ENCODE measurements at regions not wholly inside any gene's neighbourhood (a gene's known extent, or its start where the extent isn't known, plus 50 kb on each side); places are given as distances from the start of the nearest gene placed in this dataset.

- Mint-ChIP-seq H3K36me3 (ENCODE audit: low read depth) (no peaks in the 10 kb centered on the region), H3K4me1 (peaks cover 11% of the 10 kb centered on the region)
- POLR2A ChIA-PET = no interaction called here
Observed at GRCh38 chr5:107291866-107292265, 378.9 kb downstream of the EFNA5 start.

DNA sequence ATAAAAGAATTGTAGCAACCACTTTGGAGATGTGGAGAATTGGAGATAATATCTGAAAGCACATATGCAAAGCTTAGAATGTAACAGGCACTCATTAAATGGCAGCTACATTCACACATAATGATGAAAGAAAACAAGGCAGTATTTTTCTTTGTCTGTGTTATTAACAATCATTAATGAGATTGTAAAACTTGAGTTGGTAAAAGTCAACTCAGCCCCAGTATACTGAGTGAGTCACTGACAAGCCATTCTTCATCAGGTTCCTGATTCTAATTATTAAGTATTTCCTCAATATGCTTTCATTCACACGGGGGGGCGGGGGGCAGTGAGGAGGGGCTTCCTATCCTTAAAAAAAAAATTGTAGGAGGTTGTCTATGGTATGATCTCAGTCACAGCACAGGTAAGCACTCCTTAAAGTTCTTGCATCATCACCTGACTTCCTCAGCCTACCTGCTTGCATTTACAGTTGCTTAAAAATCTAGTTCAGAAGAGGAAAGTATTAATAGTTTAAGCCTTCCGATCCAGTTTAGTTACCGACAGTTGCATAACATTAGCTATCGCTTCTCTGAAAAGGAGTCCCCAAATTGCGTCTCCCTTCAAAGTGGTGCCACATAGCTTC, 379.8 kb downstream of the EFNA5 start:
- DNase-seq = no peak
- H3K9me3 Mint-ChIP-seq (ENCODE audit: low read depth) = no peaks in the 10 kb centered on the region
- H3K4me3 Mint-ChIP-seq = no peak overlapping the region
- no peaks in the 10 kb centered on the region for H3K36me3 Mint-ChIP-seq (ENCODE audit: low read depth)
- H3K4me1 Mint-ChIP-seq = peaks cover 11% of the 10 kb centered on the region
- CTCF ChIA-PET = no interaction called here
- POLR2A ChIA-PET = no interaction called here
- H3K27ac Mint-ChIP-seq = no peak overlapping the region
- no peak for ATAC-seq
- H3K27me3 Mint-ChIP-seq = peaks cover 26% of the 10 kb centered on the region
- intact Hi-C loops (cut with DNase I, micrococcal nuclease) = no loop called here

More at GRCh38 chr5:107291866-107292265, 378.9 kb downstream of the EFNA5 start:
- no peak for ATAC-seq
- H3K9me3 Mint-ChIP-seq (ENCODE audit: low read depth) = no peaks in the 10 kb centered on the region
- H3K4me3 Mint-ChIP-seq = no peak overlapping the region
- DNase-seq = no peak
- H3K27me3 Mint-ChIP-seq = peaks cover 26% of the 10 kb centered on the region
- no peak overlapping the region for H3K27ac Mint-ChIP-seq
- intact Hi-C loops (cut with DNase I, micrococcal nuclease) = no loop called here
- CTCF ChIA-PET = no interaction called here

DNA sequence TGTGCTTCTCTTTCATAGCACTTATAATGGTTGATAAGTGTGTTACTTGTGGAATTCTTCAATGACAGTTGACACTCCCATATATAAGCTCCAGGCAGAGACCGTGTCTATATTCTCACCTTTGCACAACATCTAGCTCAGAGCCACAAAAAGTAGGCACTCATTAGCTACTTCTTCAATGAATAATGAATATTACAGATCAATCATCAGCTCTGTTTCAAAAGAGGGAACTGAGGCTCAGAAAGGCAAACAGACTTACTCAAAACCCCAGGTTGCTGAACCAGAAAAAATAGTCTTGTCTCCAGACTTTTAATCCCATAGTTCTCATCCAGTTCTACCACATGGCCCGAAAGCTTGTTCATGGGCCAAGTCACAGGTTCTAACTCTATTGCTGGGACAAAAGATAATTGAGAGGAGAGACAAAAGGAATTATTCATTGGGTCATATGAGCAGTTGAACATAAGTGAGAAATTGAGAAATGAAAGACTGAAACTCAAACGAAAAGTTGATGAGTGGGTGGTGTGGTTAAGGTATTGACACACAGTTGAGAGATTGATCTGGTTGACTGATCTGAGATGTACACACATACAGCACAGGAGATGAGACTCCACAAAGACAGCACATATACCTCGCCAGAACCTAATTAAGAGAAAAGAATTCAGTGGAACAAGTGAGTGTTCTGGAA, 381.6 kb downstream of the EFNA5 start:
- Mint-ChIP-seq H3K27me3 (peaks cover 22% of the 10 kb centered on the region), H3K4me1 (peaks cover 11% of the 10 kb centered on the region), H3K27ac (no peak overlapping the region), H3K4me3 (no peak overlapping the region), H3K9me3 (ENCODE audit: low read depth) (no peaks in the 10 kb centered on the region), H3K36me3 (ENCODE audit: low read depth) (no peaks in the 10 kb centered on the region)
- ATAC-seq (peak; percentile 95), DNase-seq (peak; percentile 11)
- intact Hi-C loops (cut with DNase I, micrococcal nuclease) = loop anchor here (1.0 to 5.0 kb wide), 3 partner anchors 26 to 198 kb away; no protein-coding TSS in a partner anchor
- ChIA-PET CTCF (no interaction called here), POLR2A (no interaction called here)

GRCh38 chr5:107286447-107287098, 384.2 kb downstream of the EFNA5 start:
- no peak for ATAC-seq
- H3K27ac Mint-ChIP-seq = no peak overlapping the region
- no peaks in the 10 kb centered on the region for H3K9me3 Mint-ChIP-seq (ENCODE audit: low read depth)
- H3K4me1 Mint-ChIP-seq = peaks cover 11% of the 10 kb centered on the region
- no peaks in the 10 kb centered on the region for H3K36me3 Mint-ChIP-seq (ENCODE audit: low read depth)
- H3K27me3 Mint-ChIP-seq = peaks cover 22% of the 10 kb centered on the region
- intact Hi-C loops (cut with DNase I, micrococcal nuclease) = loop anchor here in 1 of 2 experiments (5.0 kb wide), 1 partner anchor 201 kb away; no protein-coding TSS in a partner anchor
- no peak overlapping the region for H3K4me3 Mint-ChIP-seq
- POLR2A ChIA-PET = no interaction called here
- no peak for DNase-seq
- CTCF ChIA-PET = no interaction called here

DNA sequence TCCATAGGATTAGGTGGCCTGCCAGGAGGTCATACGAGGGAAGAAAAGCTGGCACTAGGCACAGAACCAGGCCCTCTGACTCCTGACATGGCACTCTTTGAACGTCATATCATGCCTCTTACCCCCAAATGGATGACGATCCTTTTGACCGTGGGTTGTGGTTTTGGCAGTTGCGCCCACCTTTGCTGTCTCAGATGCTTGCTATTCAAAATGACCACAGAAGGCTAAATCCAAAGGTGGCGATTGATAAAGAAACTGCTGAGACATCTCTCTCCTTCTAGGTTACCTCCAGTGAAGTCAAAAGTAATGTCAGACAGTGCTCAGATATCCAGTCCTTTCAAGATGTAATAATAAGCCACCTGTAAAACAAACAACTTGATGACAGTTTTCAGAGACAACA, 385.0 kb downstream of the EFNA5 start:
- CTCF ChIA-PET = interaction anchor here (0.7 kb wide), 1 partner anchor 10 kb away, joined by 3 read pairs; no protein-coding TSS in a partner anchor
- ATAC-seq (peak; percentile 52), DNase-seq (peak; percentile 54)
- Mint-ChIP-seq H3K27me3 (peaks cover 18% of the 10 kb centered on the region), H3K27ac (no peak overlapping the region), H3K4me3 (no peak overlapping the region), H3K36me3 (ENCODE audit: low read depth) (no peaks in the 10 kb centered on the region), H3K9me3 (ENCODE audit: low read depth) (no peaks in the 10 kb centered on the region), H3K4me1 (peaks cover 11% of the 10 kb centered on the region)
- intact Hi-C loops (cut with DNase I, micrococcal nuclease) = loop anchor here in 1 of 2 experiments (5.0 kb wide), 1 partner anchor 202 kb away; no protein-coding TSS in a partner anchor
- POLR2A ChIA-PET = no interaction called here

GRCh38 chr5:107284822-107285525, 385.8 kb downstream of the EFNA5 start:
- intact Hi-C loops (cut with DNase I, micrococcal nuclease) = loop anchor here in 1 of 2 experiments (5.0 kb wide), 1 partner anchor 202 kb away; no protein-coding TSS in a partner anchor
- no peaks in the 10 kb centered on the region for H3K36me3 Mint-ChIP-seq (ENCODE audit: low read depth)
- POLR2A ChIA-PET = no interaction called here

DNA sequence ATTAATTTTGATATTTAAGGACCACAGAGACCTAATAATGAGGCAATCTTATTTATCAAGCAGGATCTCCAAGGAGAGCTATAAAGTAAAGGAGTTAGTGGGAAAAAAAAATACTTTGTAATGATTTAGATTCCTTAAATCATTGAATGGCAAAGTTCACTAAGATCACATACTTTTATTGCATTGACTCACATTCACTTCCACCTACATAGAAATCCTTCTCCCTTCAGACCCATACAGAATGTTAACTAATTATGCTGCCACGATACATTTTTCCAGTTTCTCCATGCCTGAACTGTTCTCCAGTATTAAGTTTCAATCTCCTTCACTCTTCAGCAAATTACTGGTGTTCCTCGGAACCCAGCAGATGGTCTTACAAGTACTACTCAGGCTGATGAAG, 388.7 kb downstream of the EFNA5 start:
- peaks cover 8% of the 10 kb centered on the region for H3K27me3 Mint-ChIP-seq
- H3K4me1 Mint-ChIP-seq = no peaks in the 10 kb centered on the region
- intact Hi-C loops (cut with DNase I, micrococcal nuclease) = no loop called here
- no peak overlapping the region for H3K4me3 Mint-ChIP-seq
- POLR2A ChIA-PET = no interaction called here
- H3K36me3 Mint-ChIP-seq (ENCODE audit: low read depth) = no peaks in the 10 kb centered on the region
- no peak for DNase-seq
- no peak for ATAC-seq
- CTCF ChIA-PET = no interaction called here
- H3K27ac Mint-ChIP-seq = no peak overlapping the region
- H3K9me3 Mint-ChIP-seq (ENCODE audit: low read depth) = no peaks in the 10 kb centered on the region

More at GRCh38 chr5:107284822-107285525, 385.8 kb downstream of the EFNA5 start:
- ATAC-seq = no peak
- CTCF ChIA-PET = interaction anchor here (0.7 kb wide), 1 partner anchor 11 kb away, joined by 3 read pairs; no protein-coding TSS in a partner anchor
- Mint-ChIP-seq H3K9me3 (ENCODE audit: low read depth) (no peaks in the 10 kb centered on the region), H3K27ac (no peak overlapping the region), H3K4me1 (peaks cover 11% of the 10 kb centered on the region), H3K27me3 (peaks cover 18% of the 10 kb centered on the region), H3K4me3 (no peak overlapping the region)
- no peak for DNase-seq

GRCh38 chr5:107278774-107279173, 392.0 kb downstream of the EFNA5 start:
- H3K4me1 Mint-ChIP-seq = no peaks in the 10 kb centered on the region
- no peak overlapping the region for H3K27ac Mint-ChIP-seq
- ChIA-PET POLR2A (no interaction called here), CTCF (interaction anchor here (1.5 kb wide), 1 partner anchor 43 kb away, joined by 3 read pairs; no protein-coding TSS in a partner anchor)
- H3K9me3 Mint-ChIP-seq (ENCODE audit: low read depth) = no peaks in the 10 kb centered on the region
- peaks cover 12% of the 10 kb centered on the region for H3K27me3 Mint-ChIP-seq
- H3K4me3 Mint-ChIP-seq = no peak overlapping the region
- intact Hi-C loops (cut with DNase I, micrococcal nuclease) = no loop called here
- DNase-seq = no peak
- H3K36me3 Mint-ChIP-seq (ENCODE audit: low read depth) = no peaks in the 10 kb centered on the region
- ATAC-seq = no peak

DNA sequence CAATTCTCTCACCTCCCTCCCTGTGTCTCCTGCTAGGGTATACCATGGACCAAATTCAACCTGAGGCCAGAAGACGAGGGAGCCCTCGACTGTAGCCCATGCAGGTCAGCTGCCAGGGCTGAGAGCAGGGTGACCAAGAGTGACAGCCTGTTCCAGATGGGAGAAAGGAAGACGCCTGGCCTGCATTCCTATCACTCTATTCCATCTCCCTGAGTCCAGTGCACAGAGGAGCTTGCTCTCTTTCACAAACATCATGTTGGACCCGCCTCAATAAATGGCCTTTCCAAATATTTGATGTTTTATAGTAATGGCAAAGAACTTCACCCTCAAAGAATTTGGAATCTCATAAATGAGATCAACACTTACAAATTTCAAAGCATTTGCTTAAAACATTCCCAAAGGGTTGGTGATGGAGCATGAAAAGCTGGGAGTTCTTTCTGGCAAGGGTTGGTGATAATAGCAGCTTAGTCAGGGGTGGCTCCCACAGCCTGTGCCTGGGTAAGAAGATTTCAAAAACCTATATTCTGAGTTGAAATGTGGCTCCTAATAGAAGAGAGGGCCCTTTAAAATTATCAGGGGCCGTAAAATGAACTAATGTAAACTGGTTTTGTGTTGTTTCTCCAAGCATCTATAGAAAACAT, 393.1 kb downstream of the EFNA5 start:
- POLR2A ChIA-PET = no interaction called here
- DNase-seq (no peak), ATAC-seq (no peak)
- Mint-ChIP-seq H3K36me3 (ENCODE audit: low read depth) (no peaks in the 10 kb centered on the region), H3K4me1 (no peaks in the 10 kb centered on the region), H3K4me3 (no peak overlapping the region), H3K9me3 (ENCODE audit: low read depth) (no peaks in the 10 kb centered on the region), H3K27ac (no peak overlapping the region), H3K27me3 (peaks cover 8% of the 10 kb centered on the region)
- CTCF ChIA-PET = interaction anchor here (0.6 kb wide), 1 partner anchor 16 kb away, joined by 3 read pairs; no protein-coding TSS in a partner anchor
- intact Hi-C loops (cut with DNase I, micrococcal nuclease) = no loop called here

DNA sequence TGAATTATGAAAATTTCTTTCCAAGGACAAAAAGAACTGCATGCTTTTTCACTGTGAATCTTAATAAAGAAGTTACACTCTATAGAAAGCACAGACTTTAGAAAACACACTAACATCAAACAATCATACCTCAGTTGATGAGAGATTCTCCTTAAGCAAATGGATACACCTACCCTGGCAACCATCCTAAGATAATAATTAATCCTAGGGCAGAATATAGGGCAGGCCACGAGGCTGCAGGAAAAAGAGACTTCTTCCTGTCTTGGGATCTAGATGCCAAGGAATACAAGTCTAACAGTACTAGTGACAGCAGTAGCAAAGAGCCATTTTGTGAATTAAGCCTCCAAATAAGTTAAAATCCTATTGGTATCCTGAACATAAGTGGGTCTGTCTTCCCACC, 395.4 kb downstream of the EFNA5 start:
- peaks cover 8% of the 10 kb centered on the region for H3K27me3 Mint-ChIP-seq
- no peaks in the 10 kb centered on the region for H3K4me1 Mint-ChIP-seq
- no peaks in the 10 kb centered on the region for H3K9me3 Mint-ChIP-seq (ENCODE audit: low read depth)
- ChIA-PET POLR2A (no interaction called here), CTCF (interaction anchor here (0.6 kb wide), 1 partner anchor 653 kb away, joined by 3 read pairs; no protein-coding TSS in a partner anchor)
- H3K27ac Mint-ChIP-seq = no peak overlapping the region
- no peak for ATAC-seq
- H3K4me3 Mint-ChIP-seq = no peak overlapping the region
- H3K36me3 Mint-ChIP-seq (ENCODE audit: low read depth) = no peaks in the 10 kb centered on the region
- intact Hi-C loops (cut with DNase I, micrococcal nuclease) = no loop called here
- no peak for DNase-seq

DNA sequence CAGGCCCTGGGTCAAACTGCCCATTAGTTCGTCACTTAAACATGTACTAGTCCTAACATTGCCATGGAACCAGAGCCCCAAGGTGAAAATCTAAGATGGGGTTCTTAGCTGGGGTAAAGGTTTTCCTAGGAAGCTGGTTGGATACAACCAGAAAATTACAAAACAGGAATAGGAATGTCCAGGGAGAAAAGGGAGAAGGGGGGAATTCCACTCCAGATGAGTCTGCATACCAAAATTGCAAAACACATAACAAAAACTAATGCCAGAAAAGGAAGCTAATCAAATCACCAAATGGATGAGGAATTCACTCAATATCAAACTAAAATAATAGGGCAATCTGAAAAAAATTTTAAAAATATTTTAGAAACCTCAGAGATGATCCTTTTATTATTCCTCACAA, 396.2 kb downstream of the EFNA5 start:
- ChIA-PET POLR2A (no interaction called here), CTCF (no interaction called here)
- peaks cover 8% of the 10 kb centered on the region for H3K27me3 Mint-ChIP-seq

More for the DNA sequence above, 396.2 kb downstream of the EFNA5 start:
- Mint-ChIP-seq H3K9me3 (ENCODE audit: low read depth) (no peaks in the 10 kb centered on the region), H3K4me3 (no peak overlapping the region), H3K4me1 (no peaks in the 10 kb centered on the region), H3K27ac (no peak overlapping the region), H3K36me3 (ENCODE audit: low read depth) (no peaks in the 10 kb centered on the region)
- DNase-seq (no peak), ATAC-seq (no peak)
- intact Hi-C loops (cut with DNase I, micrococcal nuclease) = no loop called here
